ENCODE measurements at regions not wholly inside any gene's neighbourhood (a gene's known extent, or its start where the extent isn't known, plus 50 kb on each side); places are given as distances from the start of the nearest gene placed in this dataset.

- Mint-ChIP-seq H3K9me3 (no peaks in the 10 kb centered on the region), H3K27ac (no peak overlapping the region), H3K27me3 (no peaks in the 10 kb centered on the region), H3K4me1 (no peaks in the 10 kb centered on the region), H3K4me3 (no peak overlapping the region)
- ATAC-seq (no peak), DNase-seq (no peak)
These were observed 370.3 kb upstream of the OPRM1 start for GRCh38 chr6:153668758-153669157.

- DNase-seq (no peak), ATAC-seq (no peak)
- H3K4me3 Mint-ChIP-seq, result no peak overlapping the region
- no peaks in the 10 kb centered on the region for H3K27me3 Mint-ChIP-seq
- H3K4me1 Mint-ChIP-seq, result no peaks in the 10 kb centered on the region
- peaks cover 10 to 15% of the 10 kb centered on the region in 2 donors for H3K9me3 Mint-ChIP-seq
- H3K27ac Mint-ChIP-seq, result no peak overlapping the region
These were observed 376.1 kb upstream of the OPRM1 start for GRCh38 chr6:153662982-153663381.

GRCh38 chr6:153645326-153645725 is 393.7 kb upstream of the OPRM1 start:
- no peak for ATAC-seq
- DNase-seq, result no peak
- H3K27me3 Mint-ChIP-seq, result no peaks in the 10 kb centered on the region
- H3K4me3 Mint-ChIP-seq, result no peak overlapping the region
- no peaks in the 10 kb centered on the region for H3K4me1 Mint-ChIP-seq
- no peak overlapping the region for H3K27ac Mint-ChIP-seq
- H3K9me3 Mint-ChIP-seq, result no peaks in the 10 kb centered on the region

- Mint-ChIP-seq H3K4me3 (no peak overlapping the region), H3K9me3 (no peaks in the 10 kb centered on the region), H3K4me1 (no peaks in the 10 kb centered on the region), H3K27me3 (no peaks in the 10 kb centered on the region), H3K27ac (no peak overlapping the region)
- DNase-seq (no peak), ATAC-seq (no peak)
These were observed 395.0 kb upstream of the OPRM1 start for GRCh38 chr6:153644000-153644399.

- DNase-seq, result no peak
- H3K27me3 Mint-ChIP-seq, result no peaks in the 10 kb centered on the region
- H3K4me3 Mint-ChIP-seq, result no peak overlapping the region
- H3K4me1 Mint-ChIP-seq, result no peaks in the 10 kb centered on the region
- no peak overlapping the region for H3K27ac Mint-ChIP-seq
- H3K9me3 Mint-ChIP-seq, result peaks cover 0 to 4% of the 10 kb centered on the region in 2 donors
- ATAC-seq, result no peak
These were observed 404.6 kb upstream of the OPRM1 start for GRCh38 chr6:153634416-153634815.

GRCh38 chr6:153625089-153625488 is 414.0 kb upstream of the OPRM1 start:
- Mint-ChIP-seq H3K27ac (no peak overlapping the region), H3K9me3 (no peaks in the 10 kb centered on the region), H3K4me1 (no peaks in the 10 kb centered on the region), H3K27me3 (no peaks in the 10 kb centered on the region), H3K4me3 (no peak overlapping the region)
- ATAC-seq (no peak), DNase-seq (no peak)

- ATAC-seq, result no peak
- DNase-seq, result no peak
- no peaks in the 10 kb centered on the region for H3K27me3 Mint-ChIP-seq
- no peak overlapping the region for H3K27ac Mint-ChIP-seq
- H3K4me3 Mint-ChIP-seq, result no peak overlapping the region
- H3K4me1 Mint-ChIP-seq, result no peaks in the 10 kb centered on the region
- H3K9me3 Mint-ChIP-seq, result no peaks in the 10 kb centered on the region
These were observed 414.5 kb upstream of the OPRM1 start for GRCh38 chr6:153624528-153624927.

GRCh38 chr6:153623496-153623895 is 415.5 kb upstream of the OPRM1 start:
- Mint-ChIP-seq H3K27ac (no peak overlapping the region), H3K4me3 (no peak overlapping the region), H3K27me3 (no peaks in the 10 kb centered on the region), H3K4me1 (no peaks in the 10 kb centered on the region), H3K9me3 (no peaks in the 10 kb centered on the region)
- DNase-seq, result no peak
- ATAC-seq, result no peak

GRCh38 chr6:153621491-153621890 is 417.5 kb upstream of the OPRM1 start:
- Mint-ChIP-seq H3K4me1 (no peaks in the 10 kb centered on the region), H3K9me3 (no peaks in the 10 kb centered on the region), H3K27me3 (no peaks in the 10 kb centered on the region), H3K27ac (no peak overlapping the region), H3K4me3 (no peak overlapping the region)
- DNase-seq, result no peak
- no peak for ATAC-seq

- no peak for DNase-seq
- H3K27me3 Mint-ChIP-seq, result no peaks in the 10 kb centered on the region
- H3K9me3 Mint-ChIP-seq, result no peaks in the 10 kb centered on the region
- H3K4me1 Mint-ChIP-seq, result no peaks in the 10 kb centered on the region
- H3K4me3 Mint-ChIP-seq, result no peak overlapping the region
- no peak for ATAC-seq
- no peak overlapping the region for H3K27ac Mint-ChIP-seq
These were observed 418.0 kb upstream of the OPRM1 start for GRCh38 chr6:153621070-153621469.

GRCh38 chr6:153618371-153619322 is 420.4 kb upstream of the OPRM1 start:
- no peak for DNase-seq
- no peak overlapping the region for H3K4me3 Mint-ChIP-seq
- no peaks in the 10 kb centered on the region for H3K9me3 Mint-ChIP-seq
- H3K27me3 Mint-ChIP-seq, result no peaks in the 10 kb centered on the region
- no peak overlapping the region for H3K27ac Mint-ChIP-seq
- no peaks in the 10 kb centered on the region for H3K4me1 Mint-ChIP-seq
- ATAC-seq, result no peak

GRCh38 chr6:153616506-153616905 is 422.5 kb upstream of the OPRM1 start:
- Mint-ChIP-seq H3K27me3 (no peaks in the 10 kb centered on the region), H3K9me3 (no peaks in the 10 kb centered on the region), H3K27ac (no peak overlapping the region), H3K4me1 (no peaks in the 10 kb centered on the region), H3K4me3 (no peak overlapping the region)
- ATAC-seq (no peak), DNase-seq (no peak)

- Mint-ChIP-seq H3K9me3 (no peaks in the 10 kb centered on the region), H3K27ac (no peak overlapping the region), H3K4me1 (no peaks in the 10 kb centered on the region), H3K27me3 (no peaks in the 10 kb centered on the region), H3K4me3 (no peak overlapping the region)
- ATAC-seq (no peak), DNase-seq (no peak)
These were observed 425.2 kb upstream of the OPRM1 start for GRCh38 chr6:153613719-153614455.

GRCh38 chr6:153602401-153602800 is 436.6 kb upstream of the OPRM1 start:
- H3K4me3 Mint-ChIP-seq, result no peak overlapping the region
- H3K9me3 Mint-ChIP-seq, result peaks cover 0 to 4% of the 10 kb centered on the region in 2 donors
- no peak for ATAC-seq
- no peaks in the 10 kb centered on the region for H3K27me3 Mint-ChIP-seq
- H3K27ac Mint-ChIP-seq, result no peak overlapping the region
- no peak for DNase-seq
- no peaks in the 10 kb centered on the region for H3K4me1 Mint-ChIP-seq

- no peak for DNase-seq
- no peaks in the 10 kb centered on the region for H3K4me1 Mint-ChIP-seq
- ATAC-seq, result no peak
- H3K27me3 Mint-ChIP-seq, result no peaks in the 10 kb centered on the region
- no peaks in the 10 kb centered on the region for H3K9me3 Mint-ChIP-seq
- no peak overlapping the region for H3K27ac Mint-ChIP-seq
- no peak overlapping the region for H3K4me3 Mint-ChIP-seq
These were observed 439.1 kb upstream of the OPRM1 start for GRCh38 chr6:153599901-153600300.

- ATAC-seq, result peak; percentile 52
- Mint-ChIP-seq H3K27me3 (no peaks in the 10 kb centered on the region), H3K9me3 (no peaks in the 10 kb centered on the region), H3K4me1 (no peaks in the 10 kb centered on the region), H3K27ac (no peak overlapping the region), H3K4me3 (no peak overlapping the region)
- no peak for DNase-seq
These were observed 443.1 kb upstream of the OPRM1 start for GRCh38 chr6:153595903-153596302.

All from stimulated activated naive CD8-positive, alpha-beta T cell treated with anti-CD3 and anti-CD28 coated beads, Interleukin-15, amount 100 ng/mL, for 72 hours (primary cell).